ENCODE measurements at regions not wholly inside any gene's neighbourhood (a gene's known extent, or its start where the extent isn't known, plus 50 kb on each side); places are given as distances from the start of the nearest gene placed in this dataset.

DNA sequence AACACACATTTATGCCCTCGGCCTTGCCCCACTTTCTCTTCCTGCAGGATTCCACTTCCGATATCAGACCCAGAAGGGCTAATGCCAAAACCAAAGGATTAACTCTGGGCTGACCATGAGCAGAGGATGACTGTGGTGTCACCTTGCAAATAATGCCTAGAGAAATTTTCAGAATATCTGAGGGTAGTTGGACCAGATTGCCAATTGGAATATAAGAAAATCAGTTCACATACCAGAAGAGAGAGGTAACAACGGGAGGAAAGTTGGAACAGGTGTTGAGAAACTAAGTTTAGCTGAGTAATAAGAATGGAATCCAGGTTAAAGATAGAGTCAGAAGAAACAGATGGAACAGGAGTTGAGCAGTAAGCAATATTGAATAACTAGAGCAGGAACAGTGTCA lies 232.7 kb upstream of the UBE2E3 start:
- H3K4me3 ChIP-seq (replicated peaks; ENCODE audit: low read depth, low read length) = no peak overlapping the region
- TF ChIP-seq, protein P1, sequence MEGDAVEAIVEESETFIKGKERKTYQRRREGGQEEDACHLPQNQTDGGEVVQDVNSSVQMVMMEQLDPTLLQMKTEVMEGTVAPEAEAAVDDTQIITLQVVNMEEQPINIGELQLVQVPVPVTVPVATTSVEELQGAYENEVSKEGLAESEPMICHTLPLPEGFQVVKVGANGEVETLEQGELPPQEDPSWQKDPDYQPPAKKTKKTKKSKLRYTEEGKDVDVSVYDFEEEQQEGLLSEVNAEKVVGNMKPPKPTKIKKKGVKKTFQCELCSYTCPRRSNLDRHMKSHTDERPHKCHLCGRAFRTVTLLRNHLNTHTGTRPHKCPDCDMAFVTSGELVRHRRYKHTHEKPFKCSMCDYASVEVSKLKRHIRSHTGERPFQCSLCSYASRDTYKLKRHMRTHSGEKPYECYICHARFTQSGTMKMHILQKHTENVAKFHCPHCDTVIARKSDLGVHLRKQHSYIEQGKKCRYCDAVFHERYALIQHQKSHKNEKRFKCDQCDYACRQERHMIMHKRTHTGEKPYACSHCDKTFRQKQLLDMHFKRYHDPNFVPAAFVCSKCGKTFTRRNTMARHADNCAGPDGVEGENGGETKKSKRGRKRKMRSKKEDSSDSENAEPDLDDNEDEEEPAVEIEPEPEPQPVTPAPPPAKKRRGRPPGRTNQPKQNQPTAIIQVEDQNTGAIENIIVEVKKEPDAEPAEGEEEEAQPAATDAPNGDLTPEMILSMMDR (IDR thresholded peaks at IDR 0.05; ENCODE audit: low read length, missing control alignments) = no peak
- peak; percentile 24 for DNase-seq (ENCODE audit: low read depth)

DNA sequence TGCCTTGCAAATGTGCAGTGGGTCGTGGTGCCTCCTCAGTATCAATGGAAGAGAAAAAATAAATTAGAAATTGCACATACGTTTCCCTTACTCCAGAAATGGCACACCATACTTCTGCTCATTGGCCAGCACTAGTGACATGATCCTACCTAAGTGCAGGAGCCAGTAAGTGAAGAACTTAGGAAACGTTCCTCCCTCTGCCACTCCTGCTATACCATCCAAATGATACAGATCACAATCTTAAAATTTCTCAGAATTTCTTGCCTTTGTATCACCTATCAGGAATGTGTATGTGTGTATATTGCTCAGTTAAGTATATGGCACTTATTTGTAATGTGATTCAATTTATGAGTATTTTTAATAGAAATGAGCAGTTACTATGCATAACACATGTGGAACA lies 237.0 kb upstream of the UBE2E3 start:
- no peak for DNase-seq (ENCODE audit: low read depth)
- H3K4me3 ChIP-seq (replicated peaks; ENCODE audit: low read depth, low read length) = no peak overlapping the region
- TF ChIP-seq, protein P1 (IDR thresholded peaks at IDR 0.05; ENCODE audit: low read length, missing control alignments) = no peak

DNA sequence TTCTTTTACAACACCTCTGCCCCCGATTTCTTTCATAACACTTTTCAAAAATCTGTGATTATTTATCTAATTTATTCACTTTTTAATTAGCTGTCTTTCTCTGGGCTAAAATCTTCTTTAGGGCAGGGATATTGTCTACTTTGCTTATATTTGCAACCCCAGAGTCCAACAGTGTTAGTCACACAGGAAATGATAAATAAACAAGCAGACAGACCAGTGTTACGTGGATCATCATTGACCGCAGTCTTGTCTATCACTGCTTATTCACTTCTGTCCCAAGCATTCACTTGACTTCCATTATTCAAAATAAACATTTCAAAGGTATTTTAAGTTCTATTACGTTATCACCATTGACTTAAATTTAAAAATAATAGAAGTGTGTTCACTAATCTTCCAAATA lies 237.6 kb upstream of the UBE2E3 start:
- DNase-seq (ENCODE audit: low read depth) = peak; percentile 58
- H3K4me3 ChIP-seq (replicated peaks; ENCODE audit: low read depth, low read length) = no peak overlapping the region
- TF ChIP-seq, protein P1 (IDR thresholded peaks at IDR 0.05; ENCODE audit: low read length, missing control alignments) = no peak

DNA sequence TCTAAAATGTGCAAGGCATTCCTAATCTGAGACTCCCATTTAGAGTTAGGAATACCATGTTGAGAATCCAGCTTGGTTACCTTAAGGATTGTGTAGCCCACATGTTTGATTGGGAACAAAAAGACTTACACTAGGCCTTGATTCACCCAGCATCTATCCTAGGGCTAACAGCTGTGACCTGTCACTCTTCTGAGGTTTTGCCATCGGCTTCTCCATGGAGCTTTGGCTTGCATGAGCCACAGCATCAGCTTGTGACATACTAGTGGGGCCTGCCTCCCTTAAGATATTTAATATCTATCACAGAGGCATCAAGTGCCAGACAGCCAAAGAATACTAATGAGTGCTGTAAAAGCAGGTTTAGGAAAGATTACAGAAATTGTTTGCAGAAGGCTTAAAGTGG lies 241.3 kb upstream of the UBE2E3 start:
- H3K4me3 ChIP-seq (replicated peaks; ENCODE audit: low read depth, low read length) = no peak overlapping the region
- TF ChIP-seq, protein P1 (IDR thresholded peaks at IDR 0.05; ENCODE audit: low read length, missing control alignments) = no peak
- no peak for DNase-seq (ENCODE audit: low read depth)

DNA sequence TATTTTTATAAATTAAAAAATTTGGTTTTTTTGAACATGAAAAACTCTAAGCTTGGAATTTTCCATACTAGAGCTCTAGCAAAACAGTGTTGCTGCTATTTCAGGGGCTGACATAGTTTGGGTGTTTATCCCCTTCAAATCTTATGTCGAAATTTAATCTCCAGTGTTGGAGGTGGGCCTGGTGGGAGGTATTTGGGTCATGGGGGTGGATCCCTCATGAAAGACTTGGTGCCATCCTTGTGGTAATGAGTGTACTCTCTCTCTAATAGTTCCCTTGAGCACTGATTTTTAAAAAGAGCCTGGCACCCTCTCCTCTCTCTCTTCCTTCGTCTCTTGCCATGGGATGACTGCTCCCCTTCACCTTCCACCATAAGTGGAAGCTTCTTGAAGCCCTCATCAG lies 244.6 kb upstream of the UBE2E3 start:
- no peak overlapping the region for H3K4me3 ChIP-seq (replicated peaks; ENCODE audit: low read depth, low read length)
- DNase-seq (ENCODE audit: low read depth) = no peak
- TF ChIP-seq, protein P1 (IDR thresholded peaks at IDR 0.05; ENCODE audit: low read length, missing control alignments) = no peak

DNA sequence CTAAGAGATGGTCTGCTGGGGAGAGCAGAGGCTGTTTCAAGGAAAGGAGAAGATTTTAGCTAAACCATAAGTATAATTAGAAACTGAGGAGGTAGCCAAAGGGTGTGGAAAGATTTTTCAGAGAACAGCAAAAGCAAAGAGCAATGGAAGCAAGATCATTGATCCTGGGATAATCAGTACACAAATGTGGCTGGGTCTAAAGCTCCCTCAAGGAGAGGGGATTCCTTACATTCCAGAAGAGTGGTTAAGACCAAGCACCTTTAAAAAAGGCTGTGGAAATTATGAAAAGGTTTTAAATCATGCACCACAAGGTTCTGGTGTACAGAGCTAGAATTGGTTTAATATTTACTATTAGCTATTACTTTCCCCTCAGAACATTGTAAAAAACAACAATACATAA lies 246.0 kb upstream of the UBE2E3 start:
- DNase-seq (ENCODE audit: low read depth) = no peak
- TF ChIP-seq, protein P1 (IDR thresholded peaks at IDR 0.05; ENCODE audit: low read length, missing control alignments) = no peak
- no peak overlapping the region for H3K4me3 ChIP-seq (replicated peaks; ENCODE audit: low read depth, low read length)

DNA sequence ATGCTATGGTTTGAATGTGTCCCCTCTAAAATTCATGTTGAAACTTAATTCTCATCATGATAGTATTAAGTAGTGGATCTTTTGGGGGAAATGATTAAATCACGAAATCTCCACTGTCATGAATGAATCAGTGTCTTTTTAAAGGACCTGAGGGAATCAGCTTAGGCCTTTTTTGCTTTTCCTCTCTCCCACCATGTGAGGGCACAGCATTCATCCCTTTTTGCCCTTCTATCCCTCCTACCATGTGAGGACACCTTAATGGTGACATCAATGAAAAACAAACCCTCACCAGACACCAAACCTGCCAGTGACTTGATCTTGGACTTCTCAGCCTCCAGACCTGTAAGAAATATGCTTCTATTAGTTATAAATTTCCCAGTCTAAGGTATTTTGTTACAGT lies 247.1 kb upstream of the UBE2E3 start:
- TF ChIP-seq, protein P1 (IDR thresholded peaks at IDR 0.05; ENCODE audit: low read length, missing control alignments) = no peak
- H3K4me3 ChIP-seq (replicated peaks; ENCODE audit: low read depth, low read length) = no peak overlapping the region
- no peak for DNase-seq (ENCODE audit: low read depth)
